ENCODE measurements at regions not wholly inside any gene's neighbourhood (a gene's known extent, or its start where the extent isn't known, plus 50 kb on each side); places are given as distances from the start of the nearest gene placed in this dataset.

DNA sequence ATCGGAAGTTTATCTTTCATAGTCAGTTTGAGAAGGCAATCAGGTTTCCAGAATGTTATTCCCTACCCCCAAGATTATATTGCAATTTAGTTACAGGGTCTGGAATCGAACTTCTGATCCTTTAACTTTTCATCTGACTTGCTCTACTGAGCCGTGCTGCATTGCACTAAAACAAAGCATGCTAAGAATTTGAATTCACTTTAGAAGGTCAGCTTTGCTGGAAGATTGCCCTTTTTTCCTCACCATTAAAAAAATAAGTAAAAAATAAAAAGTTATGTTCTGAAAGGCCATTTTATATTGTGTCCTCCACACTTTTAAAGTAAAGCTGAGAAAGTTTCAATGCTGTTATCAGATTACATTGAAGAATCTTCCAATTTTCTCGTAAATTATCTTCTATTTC is 388.8 kb upstream of the PHF14 start:
- Mint-ChIP-seq H3K27me3 (ENCODE audit: low read depth) (no peaks in the 10 kb centered on the region), H3K4me1 (0 out of 4 replicates have a peak, but pooled peaks cover 0 to 4% of the 10 kb centered on the region in 2 experiments), H3K27ac (no peak overlapping the region), H3K36me3 (ENCODE audit: insufficient read depth in 1 of 3, low read depth in 3 of 3) (no peaks in the 10 kb centered on the region), H3K9me3 (no peaks in the 10 kb centered on the region), H3K4me3 (no peak overlapping the region)
- no CpG with 5 or more reads among the region's 4 CpGs for whole genome bisulfite sequencing (ENCODE audit: extremely low coverage, insufficient read length, low lambda C conversion rate)
- no peak overlapping the region for H2BK12ac ChIP-seq (ENCODE audit: insufficient read length, low read depth, low read length)
- TF ChIP-seq, protein P1, sequence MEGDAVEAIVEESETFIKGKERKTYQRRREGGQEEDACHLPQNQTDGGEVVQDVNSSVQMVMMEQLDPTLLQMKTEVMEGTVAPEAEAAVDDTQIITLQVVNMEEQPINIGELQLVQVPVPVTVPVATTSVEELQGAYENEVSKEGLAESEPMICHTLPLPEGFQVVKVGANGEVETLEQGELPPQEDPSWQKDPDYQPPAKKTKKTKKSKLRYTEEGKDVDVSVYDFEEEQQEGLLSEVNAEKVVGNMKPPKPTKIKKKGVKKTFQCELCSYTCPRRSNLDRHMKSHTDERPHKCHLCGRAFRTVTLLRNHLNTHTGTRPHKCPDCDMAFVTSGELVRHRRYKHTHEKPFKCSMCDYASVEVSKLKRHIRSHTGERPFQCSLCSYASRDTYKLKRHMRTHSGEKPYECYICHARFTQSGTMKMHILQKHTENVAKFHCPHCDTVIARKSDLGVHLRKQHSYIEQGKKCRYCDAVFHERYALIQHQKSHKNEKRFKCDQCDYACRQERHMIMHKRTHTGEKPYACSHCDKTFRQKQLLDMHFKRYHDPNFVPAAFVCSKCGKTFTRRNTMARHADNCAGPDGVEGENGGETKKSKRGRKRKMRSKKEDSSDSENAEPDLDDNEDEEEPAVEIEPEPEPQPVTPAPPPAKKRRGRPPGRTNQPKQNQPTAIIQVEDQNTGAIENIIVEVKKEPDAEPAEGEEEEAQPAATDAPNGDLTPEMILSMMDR (conservative IDR thresholded peaks at IDR 0.05), result no peak
- H3K9me3 ChIP-seq (ENCODE audit: control insufficient read depth, low read depth, low read length), result no peaks in the 10 kb centered on the region
- H3K27me3 ChIP-seq (ENCODE audit: insufficient read depth, low read length), result no peaks in the 10 kb centered on the region
- H3K79me1 ChIP-seq (ENCODE audit: insufficient read depth, low read depth, low read length, poor library complexity, severe bottlenecking), result no peaks in the 10 kb centered on the region
- no peak overlapping the region for H2AK5ac ChIP-seq (ENCODE audit: insufficient read length, low read length)
- no peak for DNase-seq
- no peak overlapping the region for H3K9ac ChIP-seq (ENCODE audit: extremely low read depth, insufficient read length, low read length)
- H2BK15ac ChIP-seq (ENCODE audit: low read depth, low read length), result no peak overlapping the region
- H4K91ac ChIP-seq (ENCODE audit: insufficient read length, low read depth, low read length), result no peak overlapping the region
- no peak overlapping the region for H3K4ac ChIP-seq (ENCODE audit: low read depth, low read length)
- H3K4me1 ChIP-seq (ENCODE audit: insufficient read depth, low read length), result no peaks in the 10 kb centered on the region
- no peaks in the 10 kb centered on the region for H4K20me1 ChIP-seq (ENCODE audit: control insufficient read depth, insufficient read depth, insufficient read length)
- H3K4me2 ChIP-seq (ENCODE audit: insufficient read depth, insufficient read length, low read length), result no peak overlapping the region
- H3K79me2 ChIP-seq (ENCODE audit: insufficient read depth, low read length), result no peaks in the 10 kb centered on the region
- no peak overlapping the region for H2AFZ ChIP-seq (ENCODE audit: low read length)
- no peak overlapping the region for H4K5ac ChIP-seq (ENCODE audit: insufficient read length, low read depth, low read length)
- H2BK120ac ChIP-seq (ENCODE audit: low read depth, low read length, poor library complexity, severe bottlenecking), result no peak overlapping the region
- H3K56ac ChIP-seq (ENCODE audit: insufficient read length, low read depth, low read length), result no peak overlapping the region
- no peak overlapping the region for H3K18ac ChIP-seq (ENCODE audit: insufficient read length, low read depth, low read length)
- H3T11ph ChIP-seq (ENCODE audit: low read length), result no peak overlapping the region
- no peak overlapping the region for H3K23ac ChIP-seq (ENCODE audit: insufficient read length, low read depth, low read length)
- no peak overlapping the region for H3K27ac ChIP-seq (ENCODE audit: insufficient read length, low read depth, low read length)
- no peaks in the 10 kb centered on the region for H3K23me2 ChIP-seq (ENCODE audit: insufficient read length, low read depth, low read length, poor library complexity, severe bottlenecking)
- no peak overlapping the region for H4K8ac ChIP-seq (replicated peaks; ENCODE audit: insufficient read length, low read depth, low read length)
- H2BK5ac ChIP-seq (ENCODE audit: insufficient read length, low read length), result no peak overlapping the region
- H3K14ac ChIP-seq (ENCODE audit: insufficient read depth, low read length), result no peak overlapping the region
- no peak overlapping the region for H2BK20ac ChIP-seq (ENCODE audit: low read depth, low read length, poor library complexity, severe bottlenecking)

Data from H9 (cell line).